Adrenal gland (tissue), 9 donors: ENCODE measurements at regions not wholly inside any gene's neighbourhood (a gene's known extent, or its start where the extent isn't known, plus 50 kb on each side); places are given as distances from the start of the nearest gene placed in this dataset.
A peak's percentile ranks its signal among the peaks of the same experiment; 100 is the strongest.

Experiments
- DNase-seq, 7 donors: peaks; one replicate each; pipeline ENCODE4 v3.0.0-alpha.2; 2019 to 2020
- H3K27ac ChIP-seq, 5 donors: fragments of 200-600 bp; sonication (generic) in 4 of 5; 1 replicate in 3 of 5; 2 replicates in 2 of 5; pipeline versions ENCODE4 v1.5.1 to v1.8.0; 2016 to 2020; ENCODE audit warnings: mild to moderate bottlenecking in 1 of 5
- H3K27me3 ChIP-seq: fragments of 200-600 bp; 2 replicates; pipeline ENCODE4 v1.8.0; 2021
- H3K36me3 ChIP-seq, 2 donors: fragments of 200-600 bp; replicated peaks in 1 of 2; 1 replicate in 1 of 2; 2 replicates in 1 of 2; pipeline versions ENCODE4 v1.5.1 to v1.8.0; 2018 to 2022
- H3K4me1 ChIP-seq, 2 donors: fragments of 200-600 bp; replicated peaks in 1 of 2; 1 replicate in 1 of 2; 2 replicates in 1 of 2; pipeline versions ENCODE4 v1.5.1 to v1.8.0; 2018 to 2021
- H3K4me3 ChIP-seq, 4 donors: fragments of 200-600 bp; sonication (generic) in 3 of 4; one replicate each; pipeline ENCODE4 v1.5.1; 2016 to 2018
- H3K9me3 ChIP-seq, 3 donors: fragments of 200-600 bp; sonication (generic) in 1 of 3; replicated peaks in 1 of 3; 1 replicate in 2 of 3; 2 replicates in 1 of 3; pipeline versions ENCODE4 v1.5.1 to v1.8.0; 2016 to 2021
- POLR2A ChIP-seq, 2 donors: fragments of 450-650 bp; IDR thresholded peaks; one replicate each; pipeline ENCODE4 v1.6.1; 2017; ENCODE audit warnings: antibody characterized with exemption in 2 of 2, mild to moderate bottlenecking in 2 of 2, moderate library complexity in 1 of 2
- WGBS, 4 donors: extraction: QIAGEN DNeasy Blood & Tissue Kit in 2 of 4; methylation state at CpG; one replicate each; pipeline versions ENCODE4 v1.1.5 to v1.1.7; 2013 to 2017; 5-methylcytosine and 5-hydroxymethylcytosine counted together
- intact Hi-C, 2 donors: fragments of 100-400 bp; cut with DNase I; formaldehyde crosslinking; loops; one replicate each; pipeline versions ENCODE4 v1.14.1 to v1.15.0; 2022 to 2023
- TF ChIP-seq, protein P1 (sequence below), 6 experiments: fragments of 450-650 bp in 4 of 6; fragments of 200-600 bp in 2 of 6; sonication (generic) in 1 of 6; IDR thresholded peaks; 1 replicate in 5 of 6; 2 replicates in 1 of 6; pipeline versions ENCODE4 v1.5.1 to v1.8.0; 2016 to 2021; ENCODE audit warnings: antibody characterized with exemption in 6 of 6, mild to moderate bottlenecking in 2 of 6, moderate library complexity in 1 of 6
- donor health status: healthy with polysubstance abuse.
- donor health status: Bipolar disorder and iron deficiency.
- donor health status: DM: yes; HTN: yes; CAD: no.
- donor health status: DM: no; HTN: no; CAD: no.
- donor health status: DM: no; HTN: no; CAD: no.

DNA sequence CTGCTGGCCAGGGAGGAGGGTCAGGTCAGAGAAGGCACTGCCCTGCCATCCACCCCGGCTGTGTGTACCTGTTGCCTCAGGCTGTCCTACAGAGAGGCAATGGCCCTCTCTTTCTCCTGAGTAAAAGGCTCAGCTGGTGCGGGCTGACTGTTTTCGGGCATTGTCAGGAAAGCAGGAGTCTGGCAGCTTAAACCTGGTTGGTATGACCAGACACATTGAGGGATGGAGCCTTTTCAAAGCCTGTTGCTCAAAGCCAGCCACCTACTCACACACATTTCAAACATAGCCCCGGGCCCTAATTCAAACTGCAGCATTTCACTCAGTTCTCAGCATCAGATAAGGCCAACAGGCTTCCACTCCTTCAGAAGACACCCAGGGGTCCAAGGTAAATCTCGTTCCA is 61.8 kb upstream of the PDX1 start:
- peaks cover 18% of the 10 kb centered on the region for H3K27me3 ChIP-seq
- H3K36me3 ChIP-seq, result no peaks in the 10 kb centered on the region
- no peak overlapping the region for H3K4me3 ChIP-seq
- H3K27ac ChIP-seq, result no peak overlapping the region
- no peak for TF ChIP-seq POLR2A (IDR thresholded peaks at IDR 0.05)
- TF ChIP-seq, protein P1, sequence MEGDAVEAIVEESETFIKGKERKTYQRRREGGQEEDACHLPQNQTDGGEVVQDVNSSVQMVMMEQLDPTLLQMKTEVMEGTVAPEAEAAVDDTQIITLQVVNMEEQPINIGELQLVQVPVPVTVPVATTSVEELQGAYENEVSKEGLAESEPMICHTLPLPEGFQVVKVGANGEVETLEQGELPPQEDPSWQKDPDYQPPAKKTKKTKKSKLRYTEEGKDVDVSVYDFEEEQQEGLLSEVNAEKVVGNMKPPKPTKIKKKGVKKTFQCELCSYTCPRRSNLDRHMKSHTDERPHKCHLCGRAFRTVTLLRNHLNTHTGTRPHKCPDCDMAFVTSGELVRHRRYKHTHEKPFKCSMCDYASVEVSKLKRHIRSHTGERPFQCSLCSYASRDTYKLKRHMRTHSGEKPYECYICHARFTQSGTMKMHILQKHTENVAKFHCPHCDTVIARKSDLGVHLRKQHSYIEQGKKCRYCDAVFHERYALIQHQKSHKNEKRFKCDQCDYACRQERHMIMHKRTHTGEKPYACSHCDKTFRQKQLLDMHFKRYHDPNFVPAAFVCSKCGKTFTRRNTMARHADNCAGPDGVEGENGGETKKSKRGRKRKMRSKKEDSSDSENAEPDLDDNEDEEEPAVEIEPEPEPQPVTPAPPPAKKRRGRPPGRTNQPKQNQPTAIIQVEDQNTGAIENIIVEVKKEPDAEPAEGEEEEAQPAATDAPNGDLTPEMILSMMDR (IDR thresholded peaks at IDR 0.05), result no peak
- WGBS, 4 donors, result 46 to 77% (median 71%) methylated on average over 5 of the region's 5 CpGs
- no peaks in the 10 kb centered on the region for H3K9me3 ChIP-seq
- DNase-seq, result no peak
- intact Hi-C loops, result no loop called here
- no peaks in the 10 kb centered on the region for H3K4me1 ChIP-seq

DNA sequence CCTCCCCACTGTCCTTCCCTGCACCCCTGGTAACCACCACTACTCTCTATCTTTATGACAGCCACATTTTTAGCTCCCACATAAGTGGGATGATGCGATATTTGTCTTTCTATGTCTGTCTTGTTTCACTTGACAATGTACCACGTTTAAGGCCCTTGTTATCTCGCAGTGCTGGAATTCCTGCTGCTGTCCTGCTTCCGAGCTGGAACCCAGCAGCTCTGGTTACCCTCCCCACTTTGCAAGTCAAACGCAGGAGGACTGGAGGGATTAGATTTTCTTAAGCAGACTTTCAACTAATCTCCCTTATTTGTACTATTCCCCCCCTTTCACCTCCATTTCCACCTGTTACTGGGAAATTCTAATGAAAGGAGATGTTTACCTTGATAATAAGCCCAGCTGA is 59.1 kb upstream of the PDX1 start:
- no peaks in the 10 kb centered on the region for H3K9me3 ChIP-seq
- H3K27me3 ChIP-seq, result peaks cover 14% of the 10 kb centered on the region
- H3K36me3 ChIP-seq, result no peaks in the 10 kb centered on the region
- 19 to 23% (median 21%) methylated on average over 5 of the region's 5 CpGs for WGBS, 4 donors
- no peak for DNase-seq
- no peak overlapping the region for H3K4me3 ChIP-seq
- TF ChIP-seq, protein P1 (IDR thresholded peaks at IDR 0.05), result no peak
- no peak for TF ChIP-seq POLR2A (IDR thresholded peaks at IDR 0.05)
- intact Hi-C loops, result no loop called here
- H3K4me1 ChIP-seq, result no peaks in the 10 kb centered on the region
- no peak overlapping the region for H3K27ac ChIP-seq

DNA sequence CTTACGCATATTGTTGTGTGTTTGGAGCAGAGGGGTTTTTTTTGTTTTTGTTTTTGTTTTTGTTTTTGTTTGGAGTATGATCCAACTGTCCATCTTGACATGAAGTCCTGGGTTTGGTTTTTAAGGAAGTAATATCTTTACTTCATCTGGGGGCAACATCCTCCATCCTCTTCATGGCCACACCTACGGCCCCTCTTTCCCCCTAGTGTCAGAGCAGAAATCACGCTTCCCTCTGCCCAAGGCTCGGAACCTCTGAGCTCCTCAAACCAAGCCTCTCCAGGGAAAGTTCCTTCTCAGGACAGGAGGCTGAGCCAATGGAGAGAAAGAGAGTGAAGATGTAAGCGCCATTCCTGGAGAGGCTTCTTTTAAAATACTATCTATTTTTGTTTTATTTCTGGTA is 58.6 kb upstream of the PDX1 start:
- no peak for DNase-seq
- Histone ChIP-seq H3K36me3 (no peaks in the 10 kb centered on the region), H3K4me1 (no peaks in the 10 kb centered on the region), H3K27me3 (peaks cover 14% of the 10 kb centered on the region), H3K4me3 (no peak overlapping the region), H3K9me3 (no peaks in the 10 kb centered on the region), H3K27ac (no peak overlapping the region)
- WGBS, 4 donors, result 35 to 55% (median 46%) methylated on average over 5 of the region's 5 CpGs
- no peak for TF ChIP-seq POLR2A (IDR thresholded peaks at IDR 0.05)
- TF ChIP-seq, protein P1 (IDR thresholded peaks at IDR 0.05), result no peak
- intact Hi-C loops, result no loop called here

DNA sequence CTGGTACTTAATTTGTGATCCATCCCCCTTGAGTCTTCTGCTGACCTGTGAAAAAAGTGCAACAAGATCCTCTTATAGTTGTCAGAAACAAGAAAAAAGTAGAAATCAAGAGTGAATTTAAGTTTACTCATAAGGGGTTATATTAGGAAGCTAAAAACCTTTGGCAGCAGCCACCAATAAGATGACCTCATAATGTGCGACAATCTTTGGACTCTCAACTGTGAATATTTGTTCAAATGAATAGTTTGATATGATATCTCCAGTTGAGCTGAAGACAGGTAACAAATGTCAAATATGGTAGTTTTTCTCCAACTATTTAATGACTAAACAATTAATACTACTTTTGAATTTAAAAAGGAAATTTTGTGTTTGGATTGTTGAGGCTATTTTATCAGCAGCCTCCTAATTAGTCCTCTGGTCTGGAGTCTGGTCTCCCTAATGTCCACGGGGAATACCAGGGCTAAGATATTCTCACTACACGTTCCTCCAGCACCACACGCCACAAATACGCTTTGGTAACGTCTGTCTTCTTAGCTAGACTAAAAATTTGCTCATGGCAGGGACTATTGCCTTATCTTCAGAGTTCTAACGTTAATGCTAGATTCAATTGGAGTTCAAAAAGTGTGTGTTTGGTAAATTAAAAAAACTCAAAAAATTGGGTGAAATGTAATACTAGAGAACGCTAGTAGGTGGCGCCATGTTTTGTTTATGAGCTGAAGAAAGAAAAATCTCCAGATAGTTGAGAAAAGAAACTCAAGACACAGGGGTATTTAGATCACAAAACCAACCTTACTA is 51.0 kb upstream of the PDX1 start:
- intact Hi-C loops, result no loop called here
- Histone ChIP-seq H3K36me3 (no peaks in the 10 kb centered on the region), H3K27ac (no peak overlapping the region), H3K4me1 (no peaks in the 10 kb centered on the region), H3K27me3 (peaks cover 5% of the 10 kb centered on the region), H3K9me3 (no peaks in the 10 kb centered on the region), H3K4me3 (no peak overlapping the region)
- WGBS, 4 donors, result 20 to 26% (median 25%) methylated on average over 9 of the region's 9 CpGs
- DNase-seq, result no peak
- TF ChIP-seq, protein P1 (IDR thresholded peaks at IDR 0.05), result peak in 5 of 6 experiments; percentile 19 to 52 (median 35)
- no peak for TF ChIP-seq POLR2A (IDR thresholded peaks at IDR 0.05)
